Right forelimb (tissue), 1 donor: ENCODE measurements at regions not wholly inside any gene's neighbourhood (a gene's known extent, or its start where the extent isn't known, plus 50 kb on each side); places are given as distances from the start of the nearest gene placed in this dataset.
"Not testable (repeated sequence)": the region's sequence is repeated elsewhere in the genome, so short reads cannot be mapped to it uniquely, and the experiment has no call there.

ENCODE experiments used
- DNase-seq: peaks from one replicate; pipeline ENCODE4 v3.0.0-alpha.2; 2018

GRCh38 chr4:159673221-159673620, 570.3 kb downstream of the RAPGEF2 start:
- DNase-seq = no peak

- no peak for DNase-seq
Observed at GRCh38 chr4:159674241-159674640, 571.4 kb downstream of the RAPGEF2 start.

GRCh38 chr4:159677521-159677920, 574.6 kb downstream of the RAPGEF2 start:
- no peak for DNase-seq

GRCh38 chr4:159682996-159683395, 580.1 kb downstream of the RAPGEF2 start:
- DNase-seq = no peak

- no peak for DNase-seq
Observed at GRCh38 chr4:159684061-159684460, 581.2 kb downstream of the RAPGEF2 start.

GRCh38 chr4:159685340-159686092, 582.6 kb downstream of the RAPGEF2 start:
- no peak for DNase-seq

- DNase-seq = no peak
Observed at GRCh38 chr4:159689526-159689925, 586.6 kb downstream of the RAPGEF2 start.

- DNase-seq = no peak
Observed at GRCh38 chr4:159697322-159698283, 594.7 kb downstream of the RAPGEF2 start.

- DNase-seq = no peak
Observed at GRCh38 chr4:159698336-159698735, 595.5 kb downstream of the RAPGEF2 start.

- DNase-seq = no peak
Observed at GRCh38 chr4:159702200-159702599, 599.3 kb downstream of the RAPGEF2 start.

- no peak for DNase-seq
Observed at GRCh38 chr4:159705334-159705733, 602.5 kb downstream of the RAPGEF2 start.

- no peak for DNase-seq
Observed at GRCh38 chr4:159706704-159707103, 603.8 kb downstream of the RAPGEF2 start.

- not testable (repeated sequence) for DNase-seq
Observed at GRCh38 chr4:159715180-159715579, 612.3 kb downstream of the RAPGEF2 start.

- DNase-seq = no peak
Observed at GRCh38 chr4:159719531-159719930, 616.7 kb downstream of the RAPGEF2 start.

GRCh38 chr4:159722052-159722451, 619.2 kb downstream of the RAPGEF2 start:
- DNase-seq = no peak

GRCh38 chr4:159722918-159723317, 620.0 kb downstream of the RAPGEF2 start:
- DNase-seq = no peak

GRCh38 chr4:159723341-159724048, 620.6 kb downstream of the RAPGEF2 start:
- no peak for DNase-seq

GRCh38 chr4:159725571-159725970, 622.7 kb downstream of the RAPGEF2 start:
- no peak for DNase-seq

GRCh38 chr4:159735281-159736207, 632.7 kb downstream of the RAPGEF2 start:
- no peak for DNase-seq

- DNase-seq = no peak
Observed at GRCh38 chr4:159736411-159736810, 633.5 kb downstream of the RAPGEF2 start.

- no peak for DNase-seq
Observed at GRCh38 chr4:159743971-159744370, 641.1 kb downstream of the RAPGEF2 start.

- DNase-seq = no peak
Observed at GRCh38 chr4:159747983-159748382, 645.1 kb downstream of the RAPGEF2 start.
